Vagina (tissue), 2 donors: ENCODE measurements at regions not wholly inside any gene's neighbourhood (a gene's known extent, or its start where the extent isn't known, plus 50 kb on each side); places are given as distances from the start of the nearest gene placed in this dataset.

Experiments used
- CTCF ChIP-seq, 3 experiments: fragments of 450-650 bp in 2 of 3; fragments of 200-600 bp in 1 of 3; sonication (generic) in 1 of 3; IDR thresholded peaks; one replicate each; pipeline ENCODE4 v1.5.1; 2017 to 2019; ENCODE audit warnings: antibody characterized with exemption in 3 of 3, mild to moderate bottlenecking in 2 of 3, moderate library complexity in 2 of 3
- POLR2A ChIP-seq, 2 donors: fragments of 450-650 bp; IDR thresholded peaks; one replicate each; pipeline ENCODE4 v1.6.1; 2017; ENCODE audit warnings: antibody characterized with exemption in 2 of 2, mild to moderate bottlenecking in 2 of 2, moderate library complexity in 2 of 2

GRCh38 chr15:87730706-87731105 lies 525.8 kb downstream of the NTRK3 start:
- no peak for TF ChIP-seq CTCF (IDR thresholded peaks at IDR 0.05)
- TF ChIP-seq POLR2A (IDR thresholded peaks at IDR 0.05) = no peak
